WTC11 (cell line): ENCODE measurements at regions not wholly inside any gene's neighbourhood (a gene's known extent, or its start where the extent isn't known, plus 50 kb on each side); places are given as distances from the start of the nearest gene placed in this dataset.

Source experiments
- ATAC-seq: fragments of 200-7000 bp; cut with Tn5 transposase; 2 replicates; pipeline ENCODE4 v1.10.0; 2021; ENCODE audit warnings: mild to moderate bottlenecking, moderate library complexity
- CTCF ChIA-PET: fragments of 300-600 bp; sonication (Branson Sonifier 250); formaldehyde crosslinking; loops from one replicate; lab custom pipeline; 2021; ENCODE audit warnings: antibody characterized with exemption; lab: Charles Lee
- POLR2A ChIA-PET: fragments of 350-600 bp; sonication (Branson Sonifier 250); formaldehyde crosslinking; loops from one replicate; lab custom pipeline; 2021; ENCODE audit warnings: antibody characterized with exemption; lab: Charles Lee
- DNase-seq: peaks from one replicate; pipeline ENCODE4 v3.0.0; 2021; ENCODE audit warnings: low spot score
- H3K27ac Mint-ChIP-seq: 2 replicates; pipeline ENCODE4 v1.8.0; 2021; ENCODE audit warnings: mixed read lengths
- H3K27me3 Mint-ChIP-seq: 2 replicates; pipeline ENCODE4 v1.8.0; 2021; ENCODE audit warnings: low read depth, mild to moderate bottlenecking, moderate library complexity, mixed read lengths
- H3K36me3 Mint-ChIP-seq: 2 replicates; pipeline ENCODE4 v1.8.0; 2021; ENCODE audit warnings: mixed read lengths
- H3K4me1 Mint-ChIP-seq: 2 replicates; pipeline ENCODE4 v1.8.0; 2022; ENCODE audit warnings: mixed read lengths
- H3K4me3 Mint-ChIP-seq: 2 replicates; pipeline ENCODE4 v1.8.0; 2021; ENCODE audit warnings: mild to moderate bottlenecking, moderate library complexity, mixed read lengths
- H3K9me3 Mint-ChIP-seq: 2 replicates; pipeline ENCODE4 v1.8.0; 2021; ENCODE audit warnings: mixed read lengths
- AFF4 ChIP-seq: sonication (generic); formaldehyde crosslinking; IDR thresholded peaks from 2 replicates; pipeline ENCODE4 v1.8.1; 2023; ENCODE audit warnings: mild to moderate bottlenecking, missing genetic modification reagents, borderline replicate concordance
- CDX4 ChIP-seq: fragments of 250-450 bp; sonication (Bioruptor Pico); IDR thresholded peaks from 2 replicates; pipeline ENCODE4 v1.9.0; 2021; ENCODE audit warnings: moderate library complexity, mild to moderate bottlenecking, inconsistent platforms, borderline replicate concordance
- CREM ChIP-seq: sonication (generic); formaldehyde crosslinking; IDR thresholded peaks from 2 replicates; pipeline ENCODE4 v1.8.1; 2022; ENCODE audit warnings: mild to moderate bottlenecking, missing genetic modification reagents, moderate library complexity
- E2F1 ChIP-seq: sonication (generic); formaldehyde crosslinking; IDR thresholded peaks from 2 replicates; pipeline ENCODE4 v1.8.0; 2022; ENCODE audit warnings: mild to moderate bottlenecking, missing genetic modification reagents
- ELF4 ChIP-seq: sonication (generic); formaldehyde crosslinking; IDR thresholded peaks from 2 replicates; pipeline ENCODE4 v1.8.1; 2022; ENCODE audit warnings: low read depth, mild to moderate bottlenecking, moderate library complexity, missing genetic modification reagents
- ESRRA ChIP-seq: sonication (generic); formaldehyde crosslinking; IDR thresholded peaks from 2 replicates; pipeline ENCODE4 v1.8.1; 2022; ENCODE audit warnings: mild to moderate bottlenecking, missing genetic modification reagents, borderline replicate concordance
- ETV6 ChIP-seq: sonication (generic); formaldehyde crosslinking; IDR thresholded peaks from 2 replicates; pipeline ENCODE4 v1.8.1; 2022; ENCODE audit warnings: mild to moderate bottlenecking, missing genetic modification reagents
- IRF2 ChIP-seq: sonication (generic); formaldehyde crosslinking; IDR thresholded peaks from 2 replicates; pipeline ENCODE4 v1.8.0; 2022; ENCODE audit warnings: low read depth, missing genetic modification reagents, borderline replicate concordance
- JAZF1 ChIP-seq: fragments of 250-450 bp; sonication (Bioruptor Pico); IDR thresholded peaks from 2 replicates; pipeline ENCODE4 v1.9.0; 2021; ENCODE audit warnings: moderate library complexity, mild to moderate bottlenecking, inconsistent platforms
- KAT7 ChIP-seq: sonication (generic); formaldehyde crosslinking; IDR thresholded peaks from 2 replicates; pipeline ENCODE4 v1.8.1; 2023; ENCODE audit warnings: missing genetic modification reagents, mild to moderate bottlenecking, borderline replicate concordance
- MAX ChIP-seq: sonication (generic); formaldehyde crosslinking; IDR thresholded peaks from 2 replicates; pipeline ENCODE4 v1.8.0; 2022; ENCODE audit warnings: mild to moderate bottlenecking, missing genetic modification reagents
- NFYB ChIP-seq: sonication (generic); formaldehyde crosslinking; conservative IDR thresholded peaks from 2 replicates; pipeline ENCODE4 v1.8.0; 2022; ENCODE audit warnings: low read depth, missing genetic modification reagents
- NR1H2 ChIP-seq: sonication (generic); formaldehyde crosslinking; IDR thresholded peaks from 2 replicates; pipeline ENCODE4 v1.9.0; 2021; ENCODE audit warnings: mild to moderate bottlenecking, moderate library complexity, missing genetic modification reagents
- NR3C1 ChIP-seq: sonication (generic); formaldehyde crosslinking; conservative IDR thresholded peaks from 2 replicates; pipeline ENCODE4 v1.8.1; 2023; ENCODE audit warnings: low read depth, mild to moderate bottlenecking, missing genetic modification reagents
- OVOL2 ChIP-seq: fragments of 250-450 bp; sonication (Bioruptor Pico); IDR thresholded peaks from 2 replicates; pipeline ENCODE4 v1.9.0; 2021; ENCODE audit warnings: mild to moderate bottlenecking, borderline replicate concordance
- TCF7 ChIP-seq: sonication (generic); formaldehyde crosslinking; IDR thresholded peaks from 2 replicates; pipeline ENCODE4 v1.8.0; 2022; ENCODE audit warnings: mild to moderate bottlenecking, low read depth, missing genetic modification reagents, moderate library complexity
- ZMAT4 ChIP-seq: fragments of 250-450 bp; sonication (Bioruptor Pico); IDR thresholded peaks from 2 replicates; pipeline ENCODE4 v1.9.0; 2021; ENCODE audit warnings: mild to moderate bottlenecking
- ZNF232 ChIP-seq: sonication (generic); formaldehyde crosslinking; IDR thresholded peaks from 2 replicates; pipeline ENCODE4 v1.8.0; 2022; ENCODE audit warnings: mild to moderate bottlenecking, missing genetic modification reagents
- ZNF396 ChIP-seq: fragments of 250-450 bp; sonication (Bioruptor Pico); IDR thresholded peaks from 2 replicates; pipeline ENCODE4 v1.8.0; 2021; ENCODE audit warnings: mild to moderate bottlenecking, moderate library complexity, borderline replicate concordance
- ZNF416 ChIP-seq: fragments of 250-450 bp; sonication (Bioruptor Pico); IDR thresholded peaks from 2 replicates; pipeline ENCODE4 v1.9.0; 2021; ENCODE audit warnings: mild to moderate bottlenecking, inconsistent platforms
- TF ChIP-seq, protein P1 (sequence below): fragments of 250-450 bp; sonication (Bioruptor Pico); conservative IDR thresholded peaks from 2 replicates; pipeline ENCODE4 v1.9.0; 2021; ENCODE audit warnings: mild to moderate bottlenecking
- TF ChIP-seq, protein P2 (sequence below): sonication (generic); formaldehyde crosslinking; IDR thresholded peaks from 2 replicates; pipeline ENCODE4 v1.8.1; 2023; ENCODE audit warnings: mild to moderate bottlenecking, missing genetic modification reagents

GRCh38 chr10:42921951-42922350, 139.4 kb downstream of the BMS1 start (continued):
- TF ChIP-seq E2F1 (CRISPR knock-in tag) (no peak), CDX4 (CRISPR knock-in tag) (no peak), TCF7 (CRISPR knock-in tag) (no peak), ELF4 (CRISPR knock-in tag) (no peak), ZNF232 (no peak), ZNF416 (no peak), OVOL2 (CRISPR knock-in tag) (no peak), ESRRA (CRISPR knock-in tag) (no peak), ZMAT4 (CRISPR knock-in tag) (no peak), JAZF1 (no peak)
- TF ChIP-seq, all 79 proteins: peak for 0

DNA sequence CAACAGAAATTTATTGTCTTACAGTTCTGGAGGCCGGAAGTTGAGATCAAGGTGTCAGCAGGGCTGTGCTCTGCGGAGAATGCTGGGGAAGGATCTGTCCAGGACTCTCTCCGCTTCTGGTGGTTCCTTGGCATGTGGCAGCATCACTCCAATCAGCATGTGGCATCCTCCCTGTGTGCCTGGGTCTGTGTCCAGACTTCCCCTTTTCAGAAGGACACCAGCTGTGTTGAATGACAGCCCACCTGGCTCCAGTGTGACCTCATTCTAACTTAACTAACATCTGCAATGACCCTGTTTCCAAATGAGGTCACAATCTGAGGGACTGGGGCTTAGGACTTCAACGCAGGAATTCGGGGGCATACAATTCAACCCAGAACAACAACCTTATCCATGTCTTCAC, 141.9 kb downstream of the BMS1 start:
- ATAC-seq (no peak), DNase-seq (no peak)
- no peak overlapping the region for H3K27ac Mint-ChIP-seq
- no peak overlapping the region for H3K4me3 Mint-ChIP-seq
- no peaks in the 10 kb centered on the region for H3K36me3 Mint-ChIP-seq
- H3K9me3 Mint-ChIP-seq = peaks cover 4% of the 10 kb centered on the region; the same call in 1 of the 2 replicates
- peaks cover 29% of the 10 kb centered on the region for H3K4me1 Mint-ChIP-seq
- ChIA-PET CTCF (interaction anchor here (0.6 kb wide), 1 partner anchor 151 kb away, joined by 3 read pairs; no protein-coding TSS in a partner anchor), POLR2A (no interaction called here)
- TF ChIP-seq E2F1 (CRISPR knock-in tag) (no peak), MAX (CRISPR knock-in tag) (no peak), NR1H2 (CRISPR knock-in tag) (no peak), ZNF396 (CRISPR knock-in tag) (no peak), NR3C1 (CRISPR knock-in tag) (no peak), KAT7 (CRISPR knock-in tag) (no peak), ZNF416 (no peak), IRF2 (CRISPR knock-in tag) (no peak), ETV6 (no peak), AFF4 (CRISPR knock-in tag) (no peak), CDX4 (CRISPR knock-in tag) (no peak), NFYB (CRISPR knock-in tag) (no peak), CREM (CRISPR knock-in tag) (no peak), ZMAT4 (CRISPR knock-in tag) (no peak)
- TF ChIP-seq, protein P1, sequence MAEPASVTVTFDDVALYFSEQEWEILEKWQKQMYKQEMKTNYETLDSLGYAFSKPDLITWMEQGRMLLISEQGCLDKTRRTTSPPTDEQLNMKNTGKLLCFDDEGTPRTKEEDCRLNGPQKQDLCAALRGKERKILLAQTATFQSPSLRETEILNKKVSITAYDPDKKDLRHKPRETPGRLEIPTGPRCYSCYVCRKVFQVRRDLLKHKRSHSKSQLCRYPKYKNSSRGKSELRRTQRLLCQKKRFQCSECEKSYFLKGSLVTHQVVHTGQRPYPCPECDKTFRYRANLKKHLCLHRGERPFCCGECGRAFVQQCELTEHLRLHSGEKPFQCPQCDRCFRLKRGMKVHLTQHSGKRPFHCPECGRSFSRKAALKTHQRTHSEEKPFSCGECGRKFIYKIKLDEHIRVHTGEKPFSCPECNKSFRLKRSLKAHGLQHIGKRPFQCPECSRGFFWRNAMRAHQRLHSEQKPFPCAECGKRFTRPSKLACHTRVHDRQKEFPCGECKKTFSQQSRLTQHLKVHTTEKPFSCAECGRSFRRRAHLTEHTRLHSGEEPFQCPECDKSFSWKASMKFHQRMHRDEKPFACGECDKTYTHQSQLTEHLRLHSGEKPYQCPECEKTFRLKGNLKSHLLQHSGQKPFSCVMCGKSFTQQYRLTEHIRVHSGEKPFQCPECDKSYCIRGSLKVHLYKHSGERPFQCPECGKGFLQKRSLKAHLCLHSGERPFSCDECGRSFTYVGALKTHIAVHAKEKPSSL (CRISPR knock-in tag) = no peak
- TF ChIP-seq, protein P2, sequence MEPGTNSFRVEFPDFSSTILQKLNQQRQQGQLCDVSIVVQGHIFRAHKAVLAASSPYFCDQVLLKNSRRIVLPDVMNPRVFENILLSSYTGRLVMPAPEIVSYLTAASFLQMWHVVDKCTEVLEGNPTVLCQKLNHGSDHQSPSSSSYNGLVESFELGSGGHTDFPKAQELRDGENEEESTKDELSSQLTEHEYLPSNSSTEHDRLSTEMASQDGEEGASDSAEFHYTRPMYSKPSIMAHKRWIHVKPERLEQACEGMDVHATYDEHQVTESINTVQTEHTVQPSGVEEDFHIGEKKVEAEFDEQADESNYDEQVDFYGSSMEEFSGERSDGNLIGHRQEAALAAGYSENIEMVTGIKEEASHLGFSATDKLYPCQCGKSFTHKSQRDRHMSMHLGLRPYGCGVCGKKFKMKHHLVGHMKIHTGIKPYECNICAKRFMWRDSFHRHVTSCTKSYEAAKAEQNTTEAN = no peak
- peaks cover 11% of the 10 kb centered on the region for H3K27me3 Mint-ChIP-seq
